Right lobe of liver (tissue), 6 donors: ENCODE measurements at regions not wholly inside any gene's neighbourhood (a gene's known extent, or its start where the extent isn't known, plus 50 kb on each side); places are given as distances from the start of the nearest gene placed in this dataset.

ENCODE experiments used
- ATAC-seq, 4 donors: fragments of 200-7000 bp; cut with Tn5 transposase; one replicate each; pipeline ENCODE4 v1.9.1; 2020; ENCODE audit warnings: mild to moderate bottlenecking in 4 of 4, moderate library complexity in 4 of 4
- DNase-seq, 3 donors: peaks; one replicate each; pipeline ENCODE4 v3.0.0-alpha.2; 2020
- H3K27ac ChIP-seq, 3 donors: fragments of 200-600 bp; one replicate each; pipeline ENCODE4 v1.8.0; 2022
- H3K27me3 ChIP-seq, 2 donors: fragments of 200-600 bp; one replicate each; pipeline ENCODE4 v1.8.0; 2022
- H3K36me3 ChIP-seq, 4 donors: fragments of 200-600 bp; sonication (generic) in 1 of 4; one replicate each; pipeline versions ENCODE4 v1.5.1 to v1.8.0; 2017 to 2022; ENCODE audit warnings: control low read depth in 1 of 4
- H3K4me1 ChIP-seq, 4 donors: fragments of 200-600 bp; sonication (generic) in 1 of 4; one replicate each; pipeline versions ENCODE4 v1.5.1 to v1.8.0; 2017 to 2022; ENCODE audit warnings: control low read depth in 1 of 4
- H3K4me3 ChIP-seq, 3 donors: fragments of 200-600 bp; one replicate each; pipeline ENCODE4 v1.8.0; 2022
- H3K9me3 ChIP-seq, 4 donors: fragments of 200-600 bp; sonication (generic) in 1 of 4; one replicate each; pipeline versions ENCODE4 v1.5.1 to v1.8.0; 2017 to 2022; ENCODE audit warnings: control low read depth in 1 of 4
- CTCF ChIP-seq, 4 donors: fragments of 200-600 bp in 3 of 4; fragments of 450-650 bp in 1 of 4; IDR thresholded peaks; one replicate each; pipeline versions ENCODE4 v1.5.1 to v1.8.0; 2016 to 2022; ENCODE audit warnings: antibody characterized with exemption in 4 of 4, mild to moderate bottlenecking in 2 of 4
- POLR2A ChIP-seq: fragments of 450-650 bp; IDR thresholded peaks from one replicate; pipeline ENCODE4 v1.6.1; 2017; ENCODE audit warnings: antibody characterized with exemption, mild to moderate bottlenecking
- WGBS: methylation state at CpG from one replicate; pipeline ENCODE4 v1.1.6; 2018; ENCODE audit warnings: low coverage, low lambda C conversion rate; ENCODE audit not compliant: insufficient coverage; ENCODE audit errors: missing lambda C conversion rate; 5-methylcytosine and 5-hydroxymethylcytosine counted together
- intact Hi-C, 2 donors: fragments of 100-400 bp; cut with DNase I; formaldehyde crosslinking; loops; one replicate each; pipeline versions ENCODE4 v1.11.2 to v1.14.1; 2022
- small RNA-seq, 2 experiments: library from RNA; depleted of rRNA; stranded (forward); fragments of <200 nt; gene quantifications; one replicate each; pipeline ENCODE3, GENCODE V24; 2016
- donor health status: DM: no; HTN: yes; CAD: no.
- donor health status: DM: no; HTN: no; CAD: no.
- donor health status: DM: no; HTN: no; CAD: no.
- donor health status: DM: no; HTN: yes; CAD: no.
- donor health status: DM: no; HTN: yes; CAD: no.

- no peak overlapping the region for H3K4me3 ChIP-seq
- DNase-seq (no peak), ATAC-seq (no peak)
- peaks cover 0 to 3% (median 0%) of the 10 kb centered on the region in 4 donors for H3K9me3 ChIP-seq
- no peak overlapping the region for H3K27ac ChIP-seq
- no peaks in the 10 kb centered on the region for H3K4me1 ChIP-seq
- TF ChIP-seq CTCF (IDR thresholded peaks at IDR 0.05): no peak
- H3K27me3 ChIP-seq: no peaks in the 10 kb centered on the region
- WGBS: 57% methylated on average over 3 of the region's 3 CpGs
- intact Hi-C loops: no loop called here
- H3K36me3 ChIP-seq: no peaks in the 10 kb centered on the region
Measured at GRCh38 chrX:3407781-3408180, 61.3 kb upstream of the MXRA5 start.

- no peaks in the 10 kb centered on the region for H3K4me1 ChIP-seq
- H3K4me3 ChIP-seq: no peak overlapping the region
- TF ChIP-seq POLR2A (no peak), CTCF (IDR thresholded peaks at IDR 0.05) (no peak)
- peaks cover 0 to 3% (median 0%) of the 10 kb centered on the region in 4 donors for H3K9me3 ChIP-seq
- no peaks in the 10 kb centered on the region for H3K36me3 ChIP-seq
- H3K27ac ChIP-seq: no peak overlapping the region
- no peak for ATAC-seq
- 19% methylated on average over 3 of the region's 3 CpGs for WGBS
- DNase-seq: no peak
- intact Hi-C loops: no loop called here
- no peaks in the 10 kb centered on the region for H3K27me3 ChIP-seq
Measured at GRCh38 chrX:3407121-3407520, 60.7 kb upstream of the MXRA5 start.

GRCh38 chrX:3403748-3404147 lies 57.3 kb upstream of the MXRA5 start:
- intact Hi-C loops: no loop called here
- ATAC-seq: no peak

More at GRCh38 chrX:3403748-3404147, 57.3 kb upstream of the MXRA5 start:
- peaks cover 0 to 3% (median 0%) of the 10 kb centered on the region in 4 donors for H3K9me3 ChIP-seq
- H3K36me3 ChIP-seq: no peaks in the 10 kb centered on the region
- 70% methylated on average over 1 of the region's 1 CpG for WGBS
- DNase-seq: no peak
- H3K4me3 ChIP-seq: no peak overlapping the region
- TF ChIP-seq POLR2A (no peak), CTCF (IDR thresholded peaks at IDR 0.05) (no peak)
- H3K27ac ChIP-seq: no peak overlapping the region
- no peaks in the 10 kb centered on the region for H3K4me1 ChIP-seq
- no peaks in the 10 kb centered on the region for H3K27me3 ChIP-seq

Small RNA genes in the stretch of these regions (small RNA-seq; reads per million reads assigned to genes)
- gene SNORA48B: 0 reads per million in 2 experiments
